H1 (cell line): ENCODE measurements at regions not wholly inside any gene's neighbourhood (a gene's known extent, or its start where the extent isn't known, plus 50 kb on each side); places are given as distances from the start of the nearest gene placed in this dataset.

ENCODE experiments used
- CHD7 ChIP-seq: fragments of 300-600 bp; sonication (generic); IDR thresholded peaks from 2 replicates; pipeline ENCODE4 v1.7.1; 2012; ENCODE audit warnings: low read length, moderate library complexity, mild to moderate bottlenecking, inconsistent platforms; ENCODE audit not compliant: insufficient replicate concordance
- MAFK ChIP-seq: IDR thresholded peaks from 2 replicates; pipeline ENCODE4 v1.6.1; 2012; ENCODE audit warnings: low read depth, mild to moderate bottlenecking, improper control_type of control experiment, low read length

DNA sequence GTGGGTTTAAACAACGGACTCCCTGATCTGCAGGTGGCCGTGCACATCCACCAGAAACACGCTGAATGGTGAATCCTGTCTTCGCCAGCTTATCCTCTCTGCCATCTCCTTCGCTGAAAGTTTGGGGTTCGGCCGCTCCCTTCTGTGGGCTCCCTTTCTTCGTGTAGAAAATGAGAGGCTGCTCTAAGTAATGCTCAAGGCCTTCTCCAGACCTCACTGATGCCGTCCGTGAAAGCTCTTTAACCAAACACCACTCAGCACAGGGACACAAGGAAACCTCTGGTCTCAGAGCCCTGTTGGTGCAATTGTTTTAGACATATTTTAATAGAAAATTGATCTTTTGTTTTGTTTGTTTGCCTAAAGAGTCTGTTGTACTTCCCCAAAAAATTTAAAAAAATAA lies 596.5 kb downstream of the IRX1 start (continued):
- TF ChIP-seq CHD7 (no peak), MAFK (no peak)
